ENCODE measurements at regions not wholly inside any gene's neighbourhood (a gene's known extent, or its start where the extent isn't known, plus 50 kb on each side); places are given as distances from the start of the nearest gene placed in this dataset.

GRCh38 chr3:177283983-177284382 is 86.7 kb upstream of the TBL1XR1 start:
- Histone ChIP-seq H2AFZ (ENCODE audit: low read depth, low read length) (no peak overlapping the region), H3K9me3 (ENCODE audit: low read length) (no peaks in the 10 kb centered on the region), H3K36me3 (ENCODE audit: insufficient read depth, low read length) (no peaks in the 10 kb centered on the region), H3K4me2 (ENCODE audit: low read length) (no peak overlapping the region), H3F3A (ENCODE audit: insufficient read depth, low read length, poor library complexity, severe bottlenecking) (no peaks in the 10 kb centered on the region), H3K27ac (ENCODE audit: low read length) (no peak overlapping the region), H3K79me2 (replicated peaks; ENCODE audit: insufficient read depth, low read length) (no peaks in the 10 kb centered on the region), H3K9ac (ENCODE audit: low read length) (no peak overlapping the region), H4K20me1 (ENCODE audit: insufficient read depth) (no peaks in the 10 kb centered on the region), H3K9me2 (ENCODE audit: insufficient read depth, low read length) (no peaks in the 10 kb centered on the region), H3K27me3 (ENCODE audit: insufficient read depth, low read depth, low read length) (no peaks in the 10 kb centered on the region), H3K4me3 (ENCODE audit: low read length) (no peak overlapping the region)
- TF ChIP-seq REST (IDR thresholded peaks at IDR 0.05; ENCODE audit: borderline replicate concordance) (no peak), RAD21 (conservative IDR thresholded peaks at IDR 0.05) (no peak), TAF1 (IDR thresholded peaks at IDR 0.05; ENCODE audit: low read depth) (no peak), EZH2 (IDR thresholded peaks at IDR 0.05; ENCODE audit: borderline replicate concordance, insufficient read depth, low read length, poor library complexity, severe bottlenecking) (no peak), MXI1 (conservative IDR thresholded peaks at IDR 0.05; ENCODE audit: poor library complexity, severe bottlenecking) (no peak), SMC3 (conservative IDR thresholded peaks at IDR 0.05; ENCODE audit: poor library complexity) (no peak)

GRCh38 chr3:177284383-177284881 is 87.2 kb upstream of the TBL1XR1 start:
- Histone ChIP-seq H3K36me3 (ENCODE audit: insufficient read depth, low read length) (no peaks in the 10 kb centered on the region), H3K79me2 (replicated peaks; ENCODE audit: insufficient read depth, low read length) (no peaks in the 10 kb centered on the region), H3K9ac (ENCODE audit: low read length) (no peak overlapping the region), H3K9me3 (ENCODE audit: low read length) (no peaks in the 10 kb centered on the region), H3K27me3 (ENCODE audit: insufficient read depth, low read depth, low read length) (no peaks in the 10 kb centered on the region), H4K20me1 (ENCODE audit: insufficient read depth) (no peaks in the 10 kb centered on the region), H3K4me2 (ENCODE audit: low read length) (no peak overlapping the region), H3K4me3 (ENCODE audit: low read length) (no peak overlapping the region), H3F3A (ENCODE audit: insufficient read depth, low read length, poor library complexity, severe bottlenecking) (no peaks in the 10 kb centered on the region), H3K9me2 (ENCODE audit: insufficient read depth, low read length) (no peaks in the 10 kb centered on the region), H3K27ac (ENCODE audit: low read length) (no peak overlapping the region), H2AFZ (ENCODE audit: low read depth, low read length) (no peak overlapping the region)
- TF ChIP-seq EP300 (conservative IDR thresholded peaks at IDR 0.05; ENCODE audit: poor library complexity, severe bottlenecking) (no peak), POLR2AphosphoS5 (IDR thresholded peaks at IDR 0.05) (no peak), EZH2 (IDR thresholded peaks at IDR 0.05; ENCODE audit: borderline replicate concordance, insufficient read depth, low read length, poor library complexity, severe bottlenecking) (no peak), SMC3 (conservative IDR thresholded peaks at IDR 0.05; ENCODE audit: poor library complexity) (no peak), MXI1 (conservative IDR thresholded peaks at IDR 0.05; ENCODE audit: poor library complexity, severe bottlenecking) (no peak), CTCF (IDR thresholded peaks at IDR 0.05; ENCODE audit: poor library complexity, severe bottlenecking) (no peak), RAD21 (conservative IDR thresholded peaks at IDR 0.05) (no peak), TAF1 (IDR thresholded peaks at IDR 0.05; ENCODE audit: low read depth) (no peak)

All from neural cell (in vitro differentiated cells).